Amniotic epithelial cell (primary cell): ENCODE measurements at regions not wholly inside any gene's neighbourhood (a gene's known extent, or its start where the extent isn't known, plus 50 kb on each side); places are given as distances from the start of the nearest gene placed in this dataset.

ENCODE experiments used
- DNase-seq: peaks from one replicate; pipeline ENCODE4 v3.0.0-alpha.2; 2010; ENCODE audit warnings: low read depth

DNA sequence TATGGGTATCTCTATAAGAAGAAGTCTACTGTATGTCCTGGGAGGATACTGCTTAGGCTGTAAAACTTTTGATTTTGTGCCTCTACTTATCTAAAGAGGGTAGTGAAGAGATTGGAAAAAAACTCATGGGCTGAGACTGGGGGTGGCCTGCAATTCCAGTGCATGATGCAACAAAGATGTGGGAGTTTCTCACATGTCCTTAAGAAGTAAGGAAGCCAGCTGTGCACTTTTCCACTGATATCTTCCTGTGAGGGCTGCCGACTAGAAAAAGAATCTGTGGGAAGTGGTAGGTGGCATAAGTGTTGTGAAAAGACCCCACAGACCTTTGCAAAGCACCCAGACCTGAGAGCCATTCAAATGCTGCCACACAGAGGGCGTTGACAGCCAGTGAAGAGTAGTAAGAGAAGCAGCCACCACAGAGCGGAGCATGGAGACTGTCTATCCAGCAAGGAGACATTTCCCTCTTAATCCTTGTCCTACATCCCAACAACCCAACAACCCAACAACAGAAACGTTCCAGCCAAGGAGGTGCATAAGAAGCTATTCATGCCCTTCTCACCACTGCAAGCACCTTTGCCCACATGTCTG, 65.1 kb downstream of the PFDN4 start:
- peak; percentile 19 for DNase-seq

DNA sequence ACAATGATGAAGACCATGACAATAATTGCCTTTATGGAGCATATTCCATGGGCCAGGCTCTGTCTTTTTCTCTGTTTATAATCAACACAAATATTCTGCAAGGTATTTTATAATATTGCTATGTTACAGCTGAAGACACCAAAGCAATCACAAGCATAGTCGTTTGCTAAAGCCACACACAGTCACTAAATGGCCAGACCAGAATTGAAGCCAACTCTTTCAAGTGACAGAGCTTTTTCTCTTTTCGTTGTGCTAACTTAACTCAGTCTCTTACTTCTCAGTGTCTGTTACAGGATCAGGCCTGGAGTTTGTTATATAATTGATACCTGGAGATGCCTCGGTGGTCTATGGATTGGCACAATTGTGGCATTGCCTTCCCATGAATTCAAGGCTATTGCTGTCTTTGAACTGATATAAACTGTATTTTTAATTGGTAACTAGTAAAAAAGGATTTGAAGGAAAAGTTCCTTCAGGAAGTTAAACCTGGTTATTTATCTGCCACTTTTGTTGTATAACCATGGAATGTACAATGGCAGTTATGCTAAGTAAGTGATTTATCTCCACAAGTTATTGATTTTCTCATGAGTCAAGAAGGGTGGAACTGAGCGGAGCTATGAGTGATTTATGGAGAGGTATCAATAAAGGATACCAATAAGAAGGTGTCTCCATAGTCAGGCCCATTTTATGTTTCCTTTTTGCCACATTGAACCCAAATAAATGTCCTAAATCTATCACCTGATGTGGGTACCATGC, 67.6 kb downstream of the PFDN4 start:
- no peak for DNase-seq

DNA sequence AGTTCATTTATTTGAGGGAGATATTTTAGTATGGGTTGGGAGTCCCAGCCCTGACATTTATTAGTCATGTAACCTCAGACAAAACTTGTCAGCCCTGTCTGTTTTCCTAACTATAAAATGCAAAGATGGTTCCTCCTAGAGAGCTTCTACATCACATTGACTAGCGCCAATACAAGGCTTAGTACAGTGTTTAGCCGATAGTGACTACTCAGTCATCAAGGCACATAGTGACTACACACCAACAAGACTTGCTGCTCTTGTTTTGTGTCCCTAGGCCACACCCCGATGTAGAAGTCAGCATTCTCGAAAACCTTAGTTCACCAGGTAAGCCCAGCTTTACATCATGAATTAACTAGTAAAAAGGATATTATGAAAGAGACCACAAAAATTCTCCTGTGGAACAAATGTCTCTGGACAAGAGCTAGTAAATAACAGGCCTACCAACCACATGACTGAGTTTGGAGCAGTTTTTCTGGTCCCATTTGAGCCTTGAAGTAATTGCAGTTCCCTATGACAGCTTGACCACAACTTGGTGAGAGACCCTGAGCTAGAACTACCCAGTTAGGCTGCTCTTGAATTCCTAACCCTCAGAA, 68.8 kb downstream of the PFDN4 start:
- DNase-seq, result no peak

DNA sequence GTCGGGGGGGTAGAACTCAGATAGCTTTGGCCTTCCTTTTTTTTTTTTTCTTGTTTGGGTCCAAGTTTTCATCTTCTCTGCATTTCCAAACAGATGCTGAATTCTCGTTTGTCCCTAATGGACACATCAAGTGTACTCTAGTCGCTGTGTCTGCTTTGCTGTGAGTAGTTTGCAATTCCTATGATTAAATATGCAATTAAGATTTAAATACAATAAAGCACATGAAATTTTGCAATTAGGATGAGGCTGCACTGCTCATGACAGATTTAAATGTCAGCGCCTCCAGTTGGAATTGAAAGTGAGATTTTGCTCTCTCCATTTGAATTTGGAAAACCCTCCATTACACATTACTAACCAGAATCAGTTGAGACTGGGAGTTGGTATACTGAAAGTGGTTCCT, 70.4 kb downstream of the PFDN4 start:
- no peak for DNase-seq

DNA sequence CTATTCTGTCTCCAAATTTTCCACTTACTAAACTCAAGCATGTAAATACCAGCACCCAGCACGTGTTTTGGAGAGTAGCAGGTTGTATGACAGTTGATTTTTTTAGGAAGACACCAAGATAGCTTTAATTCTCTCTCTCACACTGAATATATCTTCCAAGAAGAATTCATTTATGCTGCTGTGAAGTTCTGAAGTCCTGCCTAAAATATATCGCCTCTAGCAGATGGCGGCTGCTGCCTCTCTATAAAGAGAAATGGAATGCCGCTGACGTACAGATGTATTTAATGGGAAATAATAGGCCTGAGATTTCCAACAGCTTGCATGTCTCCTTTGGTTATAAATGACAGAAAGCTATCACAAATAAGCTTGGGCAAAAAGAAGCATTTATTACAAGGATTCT, 74.7 kb downstream of the PFDN4 start:
- no peak for DNase-seq

DNA sequence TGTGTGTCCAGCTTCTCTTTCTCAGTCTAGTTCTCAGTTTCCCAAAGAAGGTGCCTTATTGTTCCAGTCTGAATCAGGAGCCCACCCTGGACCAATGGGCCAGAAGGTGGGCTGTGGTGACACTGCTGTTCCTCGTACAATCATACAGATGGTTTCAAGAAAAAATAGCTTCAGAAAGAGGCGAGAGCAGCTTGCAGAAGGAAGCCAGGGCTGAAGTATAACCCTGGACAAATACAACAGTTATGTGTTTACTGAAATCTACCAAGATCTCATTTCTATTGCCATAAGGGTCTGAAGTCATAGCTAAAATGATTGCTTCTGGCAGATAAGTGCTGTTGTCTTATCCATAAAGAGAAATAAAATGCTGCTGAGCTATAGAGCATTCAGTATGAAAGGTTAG, 75.4 kb downstream of the PFDN4 start:
- no peak for DNase-seq

DNA sequence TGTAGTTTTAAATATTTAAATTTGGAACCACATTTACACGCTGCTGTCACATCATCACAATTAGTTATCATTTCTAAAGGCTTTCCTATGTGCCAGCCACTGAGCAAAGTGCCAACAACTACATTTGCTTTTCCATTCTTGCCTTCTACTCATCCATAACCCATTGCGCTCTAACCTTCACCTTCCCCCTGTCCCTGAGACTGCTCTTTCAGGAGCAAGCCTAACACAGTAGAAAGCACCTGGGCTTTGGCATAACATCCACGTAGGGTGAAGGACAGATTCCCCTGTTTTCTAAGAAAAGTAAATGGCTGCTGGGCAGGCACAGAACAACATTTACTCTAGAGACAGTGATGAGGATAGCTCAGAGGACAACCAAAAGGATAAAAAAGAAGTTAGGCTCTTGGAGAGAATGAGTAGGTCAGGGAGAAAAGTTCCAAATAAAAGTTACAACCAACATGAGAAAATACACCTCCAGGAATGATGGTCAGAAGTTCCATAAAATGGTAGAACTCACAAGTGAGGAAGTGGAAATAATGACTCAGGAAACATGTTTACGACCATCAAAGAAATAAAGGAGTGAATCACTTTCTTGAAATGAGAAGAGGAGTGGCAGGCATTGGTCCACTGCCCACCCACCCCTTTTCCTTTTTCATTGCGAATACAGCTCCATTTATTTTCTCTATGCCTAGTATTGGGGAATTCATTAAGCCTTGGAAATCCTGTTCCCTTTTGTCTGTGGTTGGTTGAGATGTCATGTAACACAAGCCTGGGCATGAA, 77.2 kb downstream of the PFDN4 start:
- DNase-seq, result no peak

DNA sequence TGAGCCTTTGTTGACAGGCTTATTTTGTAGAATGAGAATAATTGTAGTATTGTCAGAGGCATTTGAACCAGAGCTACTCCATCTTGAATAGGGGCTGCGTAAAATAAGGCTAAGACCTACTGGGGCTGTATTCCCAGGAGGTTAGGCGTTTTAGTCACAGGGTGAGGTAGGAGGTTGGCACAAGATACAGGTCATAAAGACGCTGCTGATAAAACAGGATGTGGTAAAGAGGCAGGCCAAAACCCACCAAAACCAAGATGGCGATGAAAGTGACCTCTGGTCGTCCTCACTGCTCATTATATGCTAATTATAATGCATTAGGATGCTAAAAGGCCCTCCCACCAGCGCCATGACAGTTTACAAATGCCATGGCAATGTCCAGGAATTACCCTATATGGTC, 82.7 kb downstream of the PFDN4 start:
- no peak for DNase-seq

DNA sequence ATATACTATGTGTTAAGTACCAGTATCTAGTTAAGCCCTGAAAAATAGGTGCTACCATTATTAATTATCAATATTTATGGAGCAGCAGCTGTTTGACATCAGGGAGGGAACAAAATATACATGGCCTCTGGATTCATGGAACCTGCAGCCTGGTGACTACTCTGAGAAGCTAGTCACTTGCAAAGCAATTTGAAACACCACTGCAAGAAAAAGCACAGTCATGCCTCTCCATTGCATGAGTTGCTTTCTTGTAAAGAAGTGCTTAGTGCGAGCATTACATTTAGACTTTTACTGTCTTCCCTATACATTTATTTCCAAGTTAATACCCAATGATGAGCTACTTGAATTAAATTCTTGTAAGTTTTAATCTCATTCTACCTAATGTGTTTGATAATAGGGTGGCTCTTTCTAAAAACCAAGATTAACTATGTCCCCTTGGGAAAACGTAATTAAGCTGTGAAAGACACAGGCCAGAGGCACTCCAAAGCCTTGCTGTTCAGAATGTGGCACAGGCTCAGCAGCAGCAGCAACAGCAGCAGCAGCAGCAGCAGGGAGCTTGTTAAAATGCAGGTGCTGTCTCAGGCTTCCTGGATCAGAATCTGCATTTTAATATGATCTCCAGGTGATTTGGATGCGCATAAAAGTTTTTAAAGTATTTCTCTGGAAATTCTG, 83.6 kb downstream of the PFDN4 start:
- no peak for DNase-seq

DNA sequence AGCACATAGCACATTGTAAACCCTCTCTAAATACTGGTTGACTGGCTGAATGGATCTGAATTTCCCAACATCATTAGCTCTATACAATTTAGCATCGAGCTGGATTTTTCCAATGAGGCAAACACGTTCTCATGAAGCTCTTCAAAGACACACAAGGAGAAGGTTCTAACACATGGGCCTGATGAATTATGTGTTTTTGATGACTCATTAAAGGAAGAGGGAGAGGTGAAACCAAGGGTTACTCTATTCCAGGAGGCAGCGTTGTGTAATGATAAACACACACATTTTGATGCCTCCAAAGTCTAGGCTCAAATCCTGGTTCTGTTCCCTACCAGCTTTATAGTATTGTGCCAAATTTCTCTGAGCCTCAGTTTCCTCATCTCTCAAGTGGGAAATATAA, 84.3 kb downstream of the PFDN4 start:
- peak; percentile 9 for DNase-seq

DNA sequence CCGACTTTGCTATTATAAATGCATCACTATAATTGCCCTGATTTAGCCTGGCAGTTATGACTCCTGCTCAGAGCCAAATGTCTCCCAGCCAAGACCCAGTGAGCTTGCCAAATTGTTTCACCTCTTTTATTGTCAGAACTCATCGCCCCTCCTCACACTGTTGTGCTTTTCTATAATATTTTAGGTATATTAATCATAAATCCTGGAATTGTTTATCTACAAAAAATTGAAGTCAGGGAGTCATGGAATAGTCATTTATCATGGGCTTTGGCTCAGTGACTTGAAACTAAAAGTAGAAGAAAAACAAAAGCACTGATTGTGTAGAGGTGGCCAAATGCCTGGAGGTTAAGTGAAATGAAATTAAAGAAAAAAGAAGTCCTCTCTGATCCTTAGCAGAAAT, 85.6 kb downstream of the PFDN4 start:
- no peak for DNase-seq

DNA sequence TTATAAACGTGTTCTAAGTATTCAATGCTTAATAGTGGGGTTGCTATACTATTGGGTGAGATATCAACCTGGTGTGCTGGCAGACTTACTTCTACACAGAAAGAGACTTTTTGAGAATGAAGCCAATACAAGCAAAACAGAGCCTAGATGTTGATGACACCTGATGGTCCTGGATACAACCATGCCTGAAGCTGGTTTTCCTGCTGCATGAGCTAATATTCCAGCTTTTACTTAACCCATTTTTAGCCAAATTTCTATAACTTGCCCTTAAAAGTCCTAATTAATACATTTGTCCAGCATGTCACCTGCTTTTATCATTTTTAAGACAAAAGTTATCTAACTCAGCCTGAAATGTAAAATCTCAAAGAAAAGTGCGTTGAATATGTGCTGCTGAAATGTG, 86.2 kb downstream of the PFDN4 start:
- no peak for DNase-seq

DNA sequence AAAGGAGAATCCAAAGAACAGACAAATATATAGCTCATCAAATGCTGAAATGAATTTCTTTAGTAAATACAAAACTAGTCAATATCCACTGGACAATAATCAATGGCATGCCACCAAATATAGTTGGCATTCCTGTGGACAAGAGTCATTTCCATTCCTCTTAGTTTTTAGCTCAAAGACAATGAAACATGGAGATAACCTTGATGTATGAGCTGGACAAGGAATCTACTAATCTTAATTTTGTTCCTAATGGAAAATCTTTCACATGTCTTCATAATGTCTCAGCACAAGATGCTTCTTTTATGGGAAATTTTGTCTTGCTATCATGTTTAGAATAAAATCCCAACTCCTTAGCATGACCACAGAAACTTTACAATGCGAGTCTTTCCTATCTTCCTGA, 87.8 kb downstream of the PFDN4 start:
- no peak for DNase-seq

DNA sequence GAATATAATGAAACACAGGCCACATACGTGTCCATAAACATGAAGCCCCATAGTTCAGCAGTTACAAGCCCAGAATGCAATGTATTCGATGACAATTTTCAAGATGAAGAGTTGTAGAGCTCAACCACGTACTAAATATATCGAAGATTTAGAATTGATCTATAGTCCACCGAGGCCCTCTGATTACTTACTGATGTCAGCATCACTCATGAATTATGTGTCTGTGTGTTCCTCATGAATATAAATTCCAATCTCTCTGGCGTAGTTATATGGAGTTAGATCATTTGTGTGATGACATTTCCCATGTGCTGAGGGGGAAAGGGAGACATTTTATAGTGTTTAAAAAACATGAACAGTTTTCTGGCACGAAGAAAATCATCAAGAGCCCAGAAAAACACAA, 97.5 kb downstream of the PFDN4 start:
- DNase-seq, result no peak

DNA sequence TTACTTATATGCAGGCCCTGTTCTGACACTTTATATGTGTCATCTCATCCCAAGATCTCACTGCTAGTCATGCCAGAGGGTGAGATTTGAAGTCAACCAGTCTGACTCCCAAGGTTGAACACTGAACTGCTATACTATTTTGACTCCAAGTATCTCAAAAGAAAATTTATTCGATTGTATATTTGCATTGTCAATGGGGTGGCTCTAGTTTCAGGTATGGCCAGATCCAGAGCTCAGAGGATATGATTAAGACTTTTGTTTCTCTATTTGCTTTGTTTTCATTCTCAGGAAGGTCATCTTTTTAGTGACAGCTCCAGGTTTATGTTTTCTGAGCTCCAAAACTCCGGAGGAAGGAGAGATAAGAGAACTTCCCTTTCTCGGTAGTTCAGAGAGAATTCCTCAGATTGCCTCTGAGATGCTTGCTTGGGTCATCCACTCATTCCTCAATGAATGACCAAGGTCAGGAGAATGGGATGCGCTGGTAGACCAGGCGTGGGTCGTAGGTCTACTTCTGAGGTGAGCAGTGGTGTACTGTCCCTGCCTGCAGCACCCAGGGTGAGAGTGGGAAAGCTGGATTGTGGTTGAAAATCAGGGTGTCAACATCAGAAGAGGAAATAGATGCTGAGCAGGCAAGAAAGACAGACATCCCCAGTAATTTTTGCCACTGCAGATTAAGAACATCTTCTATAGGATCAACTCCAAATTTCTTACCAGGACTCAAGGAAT, 99.3 kb downstream of the PFDN4 start:
- no peak for DNase-seq

DNA sequence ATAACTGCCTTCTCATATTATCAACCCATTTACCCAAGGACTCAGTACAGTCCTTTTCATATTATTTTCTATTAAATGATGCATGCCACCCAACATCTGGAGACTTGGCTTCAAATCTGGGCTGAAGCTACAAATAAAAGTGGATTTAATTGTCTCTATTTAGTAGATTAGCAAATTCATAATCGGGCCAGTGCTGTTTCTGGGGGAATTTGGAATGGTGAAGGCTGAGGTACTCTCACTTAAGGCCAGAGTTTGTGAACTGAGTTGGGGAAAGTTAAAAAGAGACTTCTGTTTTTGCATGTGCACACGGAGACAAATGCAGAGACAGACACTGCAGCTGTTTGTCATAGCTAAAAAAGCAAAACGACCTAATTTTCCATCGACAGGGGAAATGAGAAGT, 100.9 kb downstream of the PFDN4 start:
- DNase-seq, result no peak

DNA sequence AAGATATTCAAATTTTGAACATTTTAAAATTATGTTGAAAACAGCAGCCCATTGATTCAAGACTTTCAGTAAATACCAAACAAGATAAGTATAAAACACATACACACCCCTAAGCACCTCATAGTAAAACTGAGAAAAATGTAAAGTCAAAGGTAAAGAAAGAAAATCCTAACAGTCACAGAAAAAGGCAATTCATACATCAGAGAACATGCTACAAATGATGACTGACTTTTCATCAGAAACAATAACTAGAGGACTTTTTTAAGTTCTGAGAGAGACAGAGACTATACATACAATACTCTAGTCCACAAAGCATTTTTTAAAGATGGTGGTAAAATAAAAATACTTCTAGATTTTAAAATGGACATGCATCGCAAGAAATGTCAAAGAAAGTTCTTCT, 111.0 kb downstream of the PFDN4 start:
- DNase-seq, result no peak

DNA sequence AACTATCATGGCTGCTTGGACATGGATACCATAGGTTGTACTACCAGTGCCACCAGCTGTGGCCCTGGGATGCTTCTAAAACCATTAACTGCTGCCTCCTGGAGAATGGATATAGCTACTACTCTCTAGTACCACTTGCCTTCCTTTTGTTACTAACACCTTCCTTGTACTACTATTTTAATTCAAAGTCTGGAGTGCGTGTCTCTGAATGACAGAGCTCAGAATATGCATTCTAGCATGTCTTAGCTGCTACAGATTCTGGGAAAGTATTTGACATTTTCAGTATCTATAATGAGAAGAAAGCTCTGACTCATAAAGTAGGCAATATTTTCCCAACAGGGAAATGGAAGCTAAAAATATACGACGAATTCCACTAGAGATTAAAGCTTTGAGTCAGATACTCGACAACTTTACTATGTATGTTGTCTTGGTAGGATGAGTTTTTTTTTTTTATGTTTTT, 112.3 kb downstream of the PFDN4 start:
- DNase-seq, result no peak

DNA sequence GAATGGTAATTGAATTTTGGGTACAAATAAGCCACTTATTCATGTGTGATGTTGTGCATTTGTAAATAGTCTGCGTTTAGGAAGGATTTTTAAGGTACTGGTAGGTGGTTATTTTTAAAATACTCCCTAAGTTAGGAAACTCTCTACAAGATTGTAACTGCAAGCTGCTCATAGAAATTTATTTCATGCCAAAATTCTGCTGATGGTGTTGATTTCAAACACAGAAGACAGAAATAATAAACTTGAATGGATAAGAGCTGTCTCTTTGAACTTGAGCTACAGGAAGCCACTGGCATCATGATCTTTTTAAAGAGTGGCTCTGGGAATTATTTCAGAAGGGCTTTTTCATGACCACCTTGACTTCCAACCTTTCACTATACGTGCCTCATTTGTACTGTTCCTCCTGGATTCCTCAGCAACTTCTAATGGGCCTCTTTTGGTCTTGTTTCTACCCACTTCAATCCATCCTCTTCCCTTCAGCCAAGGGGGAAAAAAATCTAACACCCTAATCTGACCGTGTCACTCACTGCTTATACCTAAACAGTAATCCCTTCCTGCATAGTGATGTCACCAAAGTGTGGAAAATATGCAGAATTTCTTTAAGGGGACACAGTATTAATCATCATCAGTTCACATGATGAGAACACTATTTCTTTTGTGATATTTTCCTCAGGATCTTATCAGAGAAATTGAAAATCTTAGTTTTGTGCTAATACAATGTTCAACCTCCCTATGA, 113.6 kb downstream of the PFDN4 start:
- DNase-seq, result no peak

DNA sequence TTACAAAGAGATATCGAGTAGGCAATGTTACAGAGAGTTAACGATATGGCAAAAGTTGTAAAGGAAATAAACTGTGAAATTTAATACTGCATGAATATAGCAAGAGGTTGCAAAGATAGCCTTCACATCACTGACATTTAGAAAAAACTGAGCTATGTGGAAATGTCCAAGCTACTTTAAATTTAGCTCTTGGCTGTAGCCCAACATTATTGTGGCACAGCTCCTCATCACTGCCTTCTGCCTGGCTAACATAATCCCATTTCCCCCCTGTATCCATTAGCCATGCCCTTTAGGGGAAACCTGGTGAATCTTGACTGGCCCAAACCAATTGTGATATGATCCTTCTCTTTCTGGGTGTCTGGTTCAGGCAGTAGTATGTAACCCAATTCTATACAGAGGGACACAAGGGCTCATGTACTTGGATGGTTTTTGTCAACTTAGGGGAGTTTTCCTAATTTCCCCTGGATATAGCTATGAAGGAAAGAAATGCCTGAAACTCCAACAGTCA, 115.4 kb downstream of the PFDN4 start:
- DNase-seq, result no peak

DNA sequence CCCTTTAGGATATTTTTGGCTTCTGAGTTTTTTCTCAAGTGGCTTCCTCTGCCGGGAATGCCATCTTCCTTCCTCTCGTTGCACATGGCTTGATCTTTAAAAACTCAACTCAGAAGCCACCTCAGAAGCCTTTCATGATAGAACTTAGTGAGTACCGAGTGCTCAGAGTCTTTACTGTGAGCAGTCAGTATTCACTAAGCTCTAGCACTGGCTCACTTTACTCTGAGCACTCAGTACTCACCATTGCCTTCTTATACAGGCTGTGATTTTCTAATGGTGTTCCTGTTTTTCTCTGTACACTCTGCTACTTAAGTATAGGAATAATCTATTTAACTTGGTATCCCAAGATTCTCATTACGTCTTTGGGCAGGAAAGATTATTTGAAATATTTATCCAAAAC, 116.2 kb downstream of the PFDN4 start:
- no peak for DNase-seq
